Osteoblast (primary cell): ENCODE measurements at regions not wholly inside any gene's neighbourhood (a gene's known extent, or its start where the extent isn't known, plus 50 kb on each side); places are given as distances from the start of the nearest gene placed in this dataset.

Experiments
- DNase-seq: peaks from one replicate; pipeline ENCODE4 v3.0.0; 2011; ENCODE audit warnings: low spot score, mixed read lengths; ENCODE audit not compliant: insufficient read length; ENCODE audit errors: missing footprints
- H2AFZ ChIP-seq: 2 replicates; pipeline ENCODE4 v1.6.0; 2011; ENCODE audit warnings: mild to moderate bottlenecking, low read length
- H3K27ac ChIP-seq: 2 replicates; pipeline ENCODE4 v1.5.1; 2011; ENCODE audit warnings: mild to moderate bottlenecking, low read depth, low read length, moderate library complexity
- H3K27me3 ChIP-seq: 2 replicates; pipeline ENCODE4 v1.6.0; 2012; ENCODE audit warnings: mild to moderate bottlenecking, control low read depth, inconsistent platforms, low read length, moderate library complexity; ENCODE audit not compliant: insufficient read depth
- H3K36me3 ChIP-seq: 2 replicates; pipeline ENCODE4 v1.5.1; 2011; ENCODE audit warnings: mild to moderate bottlenecking, low read length, control low read depth, moderate library complexity; ENCODE audit not compliant: insufficient read depth
- H3K4me1 ChIP-seq: 2 replicates; pipeline ENCODE4 v1.5.1; 2011; ENCODE audit warnings: mild to moderate bottlenecking, low read length, control low read depth, moderate library complexity; ENCODE audit not compliant: insufficient read depth
- H3K4me2 ChIP-seq: 2 replicates; pipeline ENCODE4 v1.6.0; 2011; ENCODE audit warnings: mild to moderate bottlenecking, low read length; ENCODE audit not compliant: insufficient read depth
- H3K4me3 ChIP-seq: fragments of 200-600 bp; sonication (generic); 3 replicates; pipeline ENCODE4 v1.5.1; 2012; ENCODE audit warnings: mild to moderate bottlenecking, low read length, inconsistent platforms; ENCODE audit not compliant: insufficient read depth
- H3K79me2 ChIP-seq: 2 replicates; pipeline ENCODE4 v1.6.0; 2012; ENCODE audit warnings: mild to moderate bottlenecking, low read length, control low read depth, inconsistent platforms; ENCODE audit not compliant: insufficient read depth
- H3K9me3 ChIP-seq: 2 replicates; pipeline ENCODE4 v1.5.1; 2011; ENCODE audit warnings: low read depth, low read length, control low read depth
- H4K20me1 ChIP-seq: 2 replicates; pipeline ENCODE4 v1.6.0; 2012; ENCODE audit warnings: mild to moderate bottlenecking, low read length, control low read depth; ENCODE audit not compliant: insufficient read depth
- CTCF ChIP-seq: IDR thresholded peaks from 2 replicates; pipeline ENCODE4 v1.5.1; 2011; ENCODE audit warnings: mild to moderate bottlenecking, low read depth, low read length, moderate library complexity; ENCODE audit errors: extremely low read depth

- DNase-seq = peak; percentile 13
- Histone ChIP-seq H2AFZ (no peak overlapping the region), H4K20me1 (no peaks in the 10 kb centered on the region), H3K27ac (no peak overlapping the region), H3K4me1 (peaks cover 10% of the 10 kb centered on the region), H3K79me2 (peaks cover 2% of the 10 kb centered on the region), H3K9me3 (peaks cover 7% of the 10 kb centered on the region), H3K27me3 (no peaks in the 10 kb centered on the region), H3K36me3 (peaks cover 12% of the 10 kb centered on the region), H3K4me2 (no peak overlapping the region), H3K4me3 (no peak overlapping the region)
- TF ChIP-seq CTCF = no peak
These were observed 330.5 kb downstream of the NPR3 start for GRCh38 chr5:33041586-33041985.

- no peaks in the 10 kb centered on the region for H3K27me3 ChIP-seq
- no peak overlapping the region for H3K4me3 ChIP-seq
- H3K4me2 ChIP-seq = no peak overlapping the region
- no peak for TF ChIP-seq CTCF
- peaks cover 7% of the 10 kb centered on the region for H3K9me3 ChIP-seq
- peaks cover 10% of the 10 kb centered on the region for H3K4me1 ChIP-seq
- DNase-seq = no peak
- H2AFZ ChIP-seq = no peak overlapping the region
- no peaks in the 10 kb centered on the region for H4K20me1 ChIP-seq
- no peak overlapping the region for H3K27ac ChIP-seq
- peaks cover 12% of the 10 kb centered on the region for H3K79me2 ChIP-seq
- peaks cover 12% of the 10 kb centered on the region for H3K36me3 ChIP-seq
These were observed 332.3 kb downstream of the NPR3 start for GRCh38 chr5:33043343-33043997.

GRCh38 chr5:33046091-33046490 lies 335.0 kb downstream of the NPR3 start:
- H3K27me3 ChIP-seq = no peaks in the 10 kb centered on the region
- peaks cover 30% of the 10 kb centered on the region for H3K4me1 ChIP-seq
- no peak overlapping the region for H3K4me2 ChIP-seq
- peaks cover 20% of the 10 kb centered on the region for H3K79me2 ChIP-seq
- H3K36me3 ChIP-seq = peaks cover 12% of the 10 kb centered on the region
- H4K20me1 ChIP-seq = no peaks in the 10 kb centered on the region
- H3K9me3 ChIP-seq = peaks cover 4% of the 10 kb centered on the region
- peak; percentile 65 for DNase-seq
- H3K27ac ChIP-seq = no peak overlapping the region
- no peak overlapping the region for H2AFZ ChIP-seq
- no peak for TF ChIP-seq CTCF
- no peak overlapping the region for H3K4me3 ChIP-seq

- Histone ChIP-seq H4K20me1 (no peaks in the 10 kb centered on the region), H3K79me2 (peaks cover 20% of the 10 kb centered on the region), H3K9me3 (no peaks in the 10 kb centered on the region), H3K27me3 (no peaks in the 10 kb centered on the region), H3K36me3 (peaks cover 7% of the 10 kb centered on the region), H3K4me2 (peak overlapping the region; percentile 76), H3K27ac (no peak overlapping the region), H3K4me1 (peaks cover 30% of the 10 kb centered on the region), H2AFZ (peak overlapping the region; percentile 21), H3K4me3 (peak overlapping the region; percentile 54)
- no peak for TF ChIP-seq CTCF
- no peak for DNase-seq
These were observed 337.2 kb downstream of the NPR3 start for GRCh38 chr5:33048315-33048714.
